22Rv1 (cell line): ENCODE measurements at regions not wholly inside any gene's neighbourhood (a gene's known extent, or its start where the extent isn't known, plus 50 kb on each side); places are given as distances from the start of the nearest gene placed in this dataset.
"Not testable (repeated sequence)": the region's sequence is repeated elsewhere in the genome, so short reads cannot be mapped to it uniquely, and the experiment has no call there.

Source experiments
- H3K27ac ChIP-seq: fragments of 450-650 bp; 2 replicates; pipeline ENCODE4 v1.5.1; 2017
- CTCF ChIP-seq: fragments of 450-650 bp; IDR thresholded peaks from 2 replicates; pipeline ENCODE4 v1.5.1; 2017; ENCODE audit warnings: mild to moderate bottlenecking
- ZFX ChIP-seq: fragments of 450-650 bp; IDR thresholded peaks from 2 replicates; pipeline ENCODE4 v1.6.1; 2017; ENCODE audit warnings: antibody characterized with exemption, borderline replicate concordance

GRCh38 chr1:200486634-200487033, 76.8 kb upstream of the ZNF281 start:
- H3K27ac ChIP-seq = no peak overlapping the region
- TF ChIP-seq CTCF = no peak
- no peak for TF ChIP-seq ZFX

GRCh38 chr1:200484438-200484946, 74.7 kb upstream of the ZNF281 start:
- H3K27ac ChIP-seq = not testable (repeated sequence)

GRCh38 chr1:200483491-200484143, 73.8 kb upstream of the ZNF281 start:
- TF ChIP-seq ZFX (no peak), CTCF (no peak)
- H3K27ac ChIP-seq = no peak overlapping the region

GRCh38 chr1:200480964-200481363, 71.1 kb upstream of the ZNF281 start:
- no peak overlapping the region for H3K27ac ChIP-seq
- no peak for TF ChIP-seq ZFX
- TF ChIP-seq CTCF = no peak

- TF ChIP-seq CTCF (no peak), ZFX (no peak)
- H3K27ac ChIP-seq = no peak overlapping the region
These were observed 70.0 kb upstream of the ZNF281 start for GRCh38 chr1:200479816-200480215.

- TF ChIP-seq ZFX = no peak
- TF ChIP-seq CTCF = no peak
These were observed 69.2 kb upstream of the ZNF281 start for GRCh38 chr1:200478945-200479558.

GRCh38 chr1:200478239-200478623, 68.4 kb upstream of the ZNF281 start:
- H3K27ac ChIP-seq = no peak overlapping the region; the same call in 1 of the 2 replicates
- no peak for TF ChIP-seq CTCF
- TF ChIP-seq ZFX = no peak

More at GRCh38 chr1:200478945-200479558, 69.2 kb upstream of the ZNF281 start:
- no peak overlapping the region for H3K27ac ChIP-seq
